ENCODE measurements at regions not wholly inside any gene's neighbourhood (a gene's known extent, or its start where the extent isn't known, plus 50 kb on each side); places are given as distances from the start of the nearest gene placed in this dataset.
A peak's percentile ranks its signal among the peaks of the same experiment; 100 is the strongest.

DNA sequence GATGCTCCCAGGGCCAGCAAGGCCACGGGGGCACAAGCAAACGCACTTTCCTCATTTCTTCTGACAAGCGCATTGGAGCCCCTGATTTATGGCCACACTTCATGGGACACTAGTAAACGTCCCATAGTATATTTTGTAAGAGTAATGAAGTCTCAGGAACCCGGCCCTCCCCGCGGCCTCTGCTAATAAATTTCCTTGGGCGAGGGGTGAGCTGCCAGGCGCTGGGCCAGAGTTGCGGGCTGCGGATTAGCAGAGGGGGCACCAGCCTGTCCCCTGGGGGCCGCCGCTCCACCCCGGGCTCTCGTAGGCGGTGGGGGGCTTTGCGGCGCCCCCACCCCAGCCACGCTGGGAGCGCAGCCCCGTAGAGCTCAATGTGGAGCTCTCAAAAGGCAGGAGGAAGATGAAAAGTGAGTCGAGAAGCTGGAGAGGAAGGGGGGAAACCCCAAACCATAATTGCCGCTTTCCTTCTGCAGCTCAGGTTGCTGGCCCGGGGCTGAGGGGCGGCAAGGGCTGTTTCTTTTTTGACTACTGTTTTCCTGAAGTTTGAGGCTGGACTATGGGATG is 173.6 kb downstream of the CDC5L start:
- no peak for DNase-seq

DNA sequence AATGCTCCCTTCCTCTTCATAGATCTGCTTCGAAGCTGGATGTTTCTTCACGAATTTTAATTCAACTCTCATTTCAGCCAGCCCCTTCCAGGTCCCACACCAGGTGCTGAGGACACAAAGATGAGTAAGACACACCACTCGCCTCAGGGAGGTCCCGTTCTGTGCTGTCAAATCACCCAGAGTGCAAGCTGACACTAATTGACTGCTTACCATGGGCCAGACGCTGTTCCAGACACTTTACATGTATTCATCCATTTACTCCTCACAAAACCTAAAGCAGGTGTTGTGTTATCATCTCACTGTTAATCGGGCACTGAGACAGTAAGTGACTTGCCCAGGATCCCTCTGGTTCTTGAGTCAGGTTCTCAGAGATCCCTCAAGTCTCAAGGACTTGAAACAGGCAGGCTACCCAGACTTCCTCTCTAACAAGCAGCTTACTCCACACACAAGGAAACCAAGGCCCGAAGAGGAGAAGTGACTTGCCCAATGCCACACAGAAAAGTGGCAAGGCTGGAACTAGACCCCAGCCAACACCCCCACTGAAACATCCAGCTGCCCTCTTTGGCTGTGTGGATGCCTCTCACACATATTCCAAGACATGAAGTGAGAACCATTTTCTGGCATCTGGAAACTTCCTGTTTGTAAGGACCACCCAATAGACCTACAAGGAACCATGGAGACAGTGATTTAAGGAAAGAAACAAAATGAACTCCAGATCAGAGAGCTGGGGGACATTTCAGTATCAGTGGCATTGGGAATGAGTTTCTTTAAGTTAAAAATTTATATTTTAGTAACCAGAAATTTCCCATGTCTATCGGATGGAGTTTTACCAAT is 174.5 kb downstream of the CDC5L start:
- no peak for DNase-seq

DNA sequence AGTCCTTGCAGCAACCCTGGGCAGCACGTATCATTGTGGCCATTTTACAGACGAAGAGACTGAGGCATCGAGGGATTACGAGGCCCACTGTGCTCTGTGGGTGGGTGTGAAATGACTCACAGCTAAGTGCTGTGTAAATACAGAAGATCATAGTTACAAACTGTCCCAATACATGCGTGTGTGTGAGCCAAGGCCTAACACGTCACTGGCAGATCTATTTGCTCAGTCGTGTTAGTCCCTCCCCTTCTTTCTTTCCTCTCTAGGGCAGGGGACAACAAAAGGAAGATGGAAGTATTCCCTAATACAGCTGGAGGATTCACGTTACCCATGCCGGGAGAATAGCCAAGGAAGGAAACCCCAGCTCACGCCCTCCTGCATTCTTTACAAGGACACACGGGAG is 175.9 kb downstream of the CDC5L start:
- DNase-seq = no peak

DNA sequence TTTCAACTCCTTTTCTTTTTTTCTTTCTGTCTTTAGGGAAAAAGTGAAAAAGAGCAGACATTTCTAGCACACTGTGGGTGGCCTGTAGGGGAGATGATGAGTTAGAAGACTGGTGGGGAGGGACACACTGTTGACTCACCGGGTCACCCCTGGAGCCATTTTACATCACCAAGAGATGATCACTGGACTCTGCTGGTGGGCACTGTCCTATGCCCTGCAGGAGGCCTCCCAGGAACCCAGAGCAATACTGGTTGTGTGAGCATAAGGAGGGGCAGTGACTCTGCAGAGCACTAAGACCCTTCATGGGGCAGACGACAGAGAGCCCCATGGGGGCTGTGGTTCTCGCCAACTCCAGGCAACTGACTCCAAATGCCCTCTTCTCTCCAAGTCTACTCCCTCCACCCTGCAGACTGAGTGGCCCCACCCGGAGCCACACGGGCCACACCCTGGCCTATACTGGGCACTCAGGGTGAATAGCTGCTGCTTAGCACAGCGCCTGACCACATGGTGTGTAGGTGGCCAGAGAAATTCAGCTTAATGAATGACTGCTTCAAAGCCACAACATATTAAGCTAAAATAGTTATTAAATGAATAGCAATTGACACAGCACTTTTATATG is 177.5 kb downstream of the CDC5L start:
- DNase-seq = no peak

DNA sequence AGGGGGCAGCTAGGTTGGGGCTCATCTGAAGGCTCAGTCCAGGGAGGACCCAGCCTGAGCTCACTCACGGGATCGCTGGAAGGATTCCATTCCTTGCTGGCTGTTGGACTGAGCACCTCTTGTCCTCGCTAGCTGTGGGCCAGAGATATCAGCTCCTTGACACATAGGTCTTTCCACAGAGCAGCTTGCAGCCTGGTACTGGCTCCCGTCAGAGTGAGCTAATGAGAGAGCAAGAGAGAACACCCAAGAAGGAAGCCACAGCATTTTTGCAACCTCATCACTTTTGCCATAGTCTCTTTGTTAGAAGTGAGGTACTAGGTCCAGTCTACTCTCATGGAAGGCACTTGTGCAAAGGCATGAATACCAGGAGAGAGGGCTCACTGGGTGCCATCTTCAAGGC is 179.9 kb downstream of the CDC5L start:
- no peak for DNase-seq

DNA sequence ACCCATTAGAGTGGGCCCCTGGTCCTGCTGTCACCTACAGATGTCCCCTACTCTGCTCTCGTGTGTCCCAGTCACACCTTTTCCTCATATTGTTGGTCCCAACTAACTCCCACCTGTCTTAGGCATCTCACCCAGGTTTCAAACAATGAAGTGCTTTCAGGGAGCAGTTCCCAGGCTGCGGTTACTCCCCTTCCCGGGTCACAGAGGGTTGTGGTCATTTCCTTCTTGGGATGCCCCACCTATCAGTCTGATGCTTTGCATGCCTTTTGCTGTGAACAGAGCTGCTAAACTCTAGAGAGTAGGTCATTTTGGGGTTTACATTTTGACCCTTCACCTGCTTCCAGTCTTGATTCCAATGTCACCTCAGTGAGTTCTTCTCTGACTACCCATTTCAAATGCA is 181.6 kb downstream of the CDC5L start:
- DNase-seq = no peak

DNA sequence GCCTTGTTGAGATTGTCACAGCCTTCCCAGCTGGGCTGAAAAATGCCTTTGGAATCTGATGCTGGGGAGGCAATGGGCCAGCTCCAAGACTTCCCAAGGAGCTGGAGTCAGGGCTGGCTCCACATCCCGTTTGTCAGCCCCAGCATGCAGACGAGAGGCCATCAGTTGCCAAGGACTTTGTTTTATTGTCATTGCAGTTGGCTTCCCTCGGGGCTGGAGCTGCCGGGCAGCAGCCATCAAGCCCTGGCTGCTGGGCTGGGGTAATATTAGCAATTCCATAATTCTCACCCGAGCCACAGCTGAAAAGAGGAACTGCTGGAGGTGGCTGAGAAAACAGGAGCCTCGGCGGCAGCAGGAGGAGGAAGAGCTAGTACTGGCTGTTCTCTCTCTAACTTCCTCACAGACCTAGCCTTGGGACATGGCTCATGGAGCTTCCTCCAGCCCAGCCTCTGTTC is 182.5 kb downstream of the CDC5L start:
- no peak for DNase-seq

DNA sequence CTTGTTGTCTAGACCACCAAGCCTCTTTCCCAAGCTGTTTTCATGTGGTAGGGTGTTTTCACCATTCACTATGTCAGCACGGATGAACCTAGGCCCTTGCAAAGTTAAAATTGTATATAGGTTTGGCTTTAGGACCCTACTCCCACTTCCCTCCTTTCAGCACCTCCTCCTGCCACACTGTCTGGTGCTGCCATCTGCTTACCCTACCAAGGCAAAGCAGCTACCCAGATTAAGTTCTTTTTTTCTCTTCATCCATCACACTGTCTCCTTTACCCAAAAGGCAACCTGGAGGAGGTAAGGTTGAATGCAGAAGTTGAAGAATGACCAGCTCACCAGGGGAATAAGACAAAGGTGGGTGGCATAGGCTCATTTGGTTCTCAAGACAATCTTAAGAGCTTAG is 184.0 kb downstream of the CDC5L start:
- DNase-seq = no peak

DNA sequence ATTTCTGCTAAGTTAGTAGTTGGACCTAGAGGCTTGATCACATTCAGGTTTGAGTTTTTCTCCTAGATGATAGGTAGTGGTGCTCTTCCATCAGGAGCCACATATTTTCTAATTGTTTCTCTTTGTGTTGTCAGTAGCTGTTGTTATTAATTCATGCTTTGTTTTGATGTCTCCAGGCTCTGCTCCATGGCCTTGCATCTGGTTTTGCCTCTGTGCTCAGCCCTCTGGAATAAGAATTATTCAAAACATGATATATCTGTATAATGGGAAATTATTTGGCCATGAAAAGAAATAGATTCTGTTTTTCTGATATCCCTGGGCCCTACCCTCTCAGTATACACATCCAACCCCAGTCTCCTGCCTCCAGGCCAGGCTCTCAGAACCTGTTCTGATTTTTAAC is 184.8 kb downstream of the CDC5L start:
- no peak for DNase-seq

DNA sequence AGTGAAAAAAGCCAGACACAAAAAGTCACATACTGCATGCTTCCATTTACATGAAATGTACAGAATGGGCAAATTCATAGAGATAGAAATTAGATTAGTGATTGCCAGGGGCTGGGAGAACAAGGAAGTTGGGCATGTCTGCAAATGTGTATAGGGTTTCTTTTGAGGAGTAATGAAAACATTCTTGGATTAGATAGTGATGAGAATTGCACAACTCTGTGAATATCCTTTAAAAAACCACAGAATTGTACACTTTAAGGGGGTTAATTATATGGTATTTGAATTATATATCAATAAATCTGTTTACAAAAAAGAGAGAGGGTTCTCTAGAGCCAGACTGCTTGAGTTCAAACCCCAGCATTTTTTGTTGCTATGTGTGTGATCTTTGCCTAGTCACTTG is 188.1 kb downstream of the CDC5L start:
- DNase-seq = no peak

DNA sequence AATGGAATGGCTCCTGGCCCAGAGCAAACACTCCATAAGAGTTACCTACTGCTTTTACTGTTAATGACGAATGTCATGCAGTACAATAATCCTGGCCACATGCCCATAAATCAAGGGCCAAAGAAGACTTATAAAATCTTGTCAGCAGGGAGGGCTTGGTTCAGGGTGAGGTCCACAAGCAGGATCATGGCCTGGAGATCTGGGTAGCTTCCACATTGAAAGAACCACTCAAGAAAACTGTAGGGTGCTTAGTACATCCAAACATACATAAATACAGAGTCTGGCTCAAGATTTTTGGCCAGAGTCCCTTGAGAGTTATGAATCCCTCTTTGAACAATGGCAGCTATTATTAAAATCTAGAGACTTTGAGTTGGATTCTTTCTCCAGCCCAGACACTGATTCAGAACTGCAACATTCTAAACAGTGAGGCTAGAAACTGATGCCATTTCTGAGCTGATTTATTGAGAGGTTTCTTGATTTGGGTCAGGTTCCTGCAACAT is 188.7 kb downstream of the CDC5L start:
- no peak for DNase-seq

DNA sequence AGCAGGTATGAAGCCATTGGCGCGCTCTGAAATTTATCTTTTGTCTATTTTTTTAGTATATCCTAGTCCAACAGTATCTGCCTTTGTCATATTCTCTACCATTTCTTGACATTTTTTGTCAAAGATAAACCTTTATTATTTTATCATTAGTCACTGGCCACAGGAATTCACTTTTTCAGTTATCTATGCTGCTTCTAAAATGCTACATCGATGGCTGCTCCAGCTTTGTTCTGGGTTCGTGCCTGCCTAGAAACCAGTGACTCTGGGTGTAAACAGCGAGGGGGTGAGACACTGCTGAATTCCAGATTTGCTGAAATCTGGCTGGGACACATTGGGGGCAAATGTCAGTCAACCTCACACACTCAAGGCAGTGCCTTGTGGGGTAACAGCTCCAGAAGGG is 193.4 kb downstream of the CDC5L start:
- DNase-seq = peak; percentile 53

DNA sequence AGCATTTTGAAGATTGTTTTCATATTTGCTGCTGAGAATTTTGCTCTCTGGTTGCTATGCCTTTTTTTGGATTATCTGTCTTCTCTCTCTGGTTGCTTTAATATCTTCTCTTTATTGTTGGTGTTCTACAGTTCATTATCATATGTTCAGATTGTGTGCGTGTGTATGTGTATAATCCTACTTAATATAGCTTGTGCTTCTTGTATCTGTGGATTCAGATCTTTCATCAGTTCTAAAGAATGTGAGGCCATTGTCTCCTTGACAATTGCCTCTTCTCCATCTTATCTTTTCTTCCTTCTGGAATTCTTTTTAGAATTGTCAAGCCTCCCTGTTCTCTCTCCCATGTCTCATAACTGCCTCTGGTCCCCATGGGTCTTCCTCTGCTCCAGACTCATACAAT is 195.4 kb downstream of the CDC5L start:
- DNase-seq = no peak

DNA sequence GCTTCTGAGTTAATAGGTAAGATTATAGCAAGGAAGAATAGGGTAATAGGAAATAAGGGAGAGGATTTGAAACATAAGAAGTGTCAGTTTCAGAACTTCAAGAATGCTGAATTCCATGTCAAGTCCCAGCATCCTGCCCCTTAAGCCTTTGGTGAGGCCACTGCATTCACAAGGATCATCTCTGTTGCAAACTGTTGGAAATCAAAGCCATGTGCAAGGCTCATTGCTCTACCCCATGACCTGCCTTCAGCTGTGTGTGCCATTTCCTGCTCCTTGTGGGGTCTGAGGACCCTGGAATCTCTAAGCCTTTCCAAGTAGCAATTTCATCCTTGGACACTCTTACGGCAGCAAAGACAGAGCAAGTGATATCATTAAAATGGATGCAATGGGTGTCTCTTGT is 203.0 kb downstream of the CDC5L start:
- no peak for DNase-seq

DNA sequence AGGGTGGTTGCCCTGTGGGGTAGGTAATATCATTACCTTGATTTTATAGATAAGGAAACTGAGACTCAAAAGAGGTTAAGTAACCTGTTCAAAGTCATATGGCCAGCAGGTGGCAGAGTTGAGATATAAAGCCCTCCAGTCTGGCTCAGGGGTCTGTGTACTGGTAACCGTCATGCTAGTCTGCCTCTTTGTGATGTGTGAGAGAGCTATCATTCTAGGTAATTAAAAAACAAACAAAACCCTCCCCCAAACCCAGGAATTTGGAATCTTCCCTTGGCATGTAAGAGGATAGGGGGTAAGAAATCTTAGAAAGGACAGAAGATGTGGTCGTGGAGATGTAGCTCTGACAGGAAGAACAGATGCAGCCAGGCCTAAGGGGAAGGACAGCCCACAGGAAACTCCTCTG is 206.0 kb downstream of the CDC5L start:
- DNase-seq = peak; percentile 63

DNA sequence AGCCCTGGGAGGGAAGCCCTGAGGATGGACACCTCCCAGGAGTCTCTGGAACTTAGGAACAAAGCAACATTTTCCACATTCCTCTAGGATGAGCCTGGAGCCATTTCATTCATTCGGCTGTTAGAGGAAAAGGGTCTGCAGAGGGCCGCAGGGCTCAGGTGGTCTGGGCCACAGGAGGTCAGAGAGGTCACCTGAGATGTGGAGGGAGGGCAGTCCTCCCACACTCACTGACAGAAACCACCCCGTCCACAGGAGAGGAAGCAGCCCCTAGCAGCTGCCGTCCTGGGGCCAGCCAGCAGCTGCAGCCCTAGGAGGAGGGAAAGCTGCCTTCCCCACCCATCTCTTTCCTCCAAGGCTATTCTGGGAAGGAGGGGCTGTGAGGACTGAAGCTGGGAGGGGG is 207.0 kb downstream of the CDC5L start:
- no peak for DNase-seq

DNA sequence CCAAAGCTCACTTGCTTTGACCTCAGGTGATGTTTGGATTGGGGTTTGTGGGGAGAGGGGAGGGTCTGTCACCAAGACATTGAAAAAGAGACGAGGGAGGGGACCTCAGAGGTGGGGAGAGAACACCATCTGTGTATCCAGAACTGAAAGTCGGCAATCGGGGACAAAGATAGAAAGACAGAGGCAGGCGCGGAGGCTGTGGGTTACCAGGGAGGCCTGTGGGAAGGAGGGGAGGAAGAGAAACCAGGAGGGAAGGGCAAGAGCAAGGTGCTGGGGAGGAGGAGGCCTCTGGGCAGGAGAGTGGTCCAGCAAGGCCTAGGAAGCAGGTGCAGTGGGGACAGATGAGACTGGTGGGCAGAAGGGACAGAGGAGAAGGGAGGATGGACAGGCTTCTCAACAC is 211.2 kb downstream of the CDC5L start:
- no peak for DNase-seq

DNA sequence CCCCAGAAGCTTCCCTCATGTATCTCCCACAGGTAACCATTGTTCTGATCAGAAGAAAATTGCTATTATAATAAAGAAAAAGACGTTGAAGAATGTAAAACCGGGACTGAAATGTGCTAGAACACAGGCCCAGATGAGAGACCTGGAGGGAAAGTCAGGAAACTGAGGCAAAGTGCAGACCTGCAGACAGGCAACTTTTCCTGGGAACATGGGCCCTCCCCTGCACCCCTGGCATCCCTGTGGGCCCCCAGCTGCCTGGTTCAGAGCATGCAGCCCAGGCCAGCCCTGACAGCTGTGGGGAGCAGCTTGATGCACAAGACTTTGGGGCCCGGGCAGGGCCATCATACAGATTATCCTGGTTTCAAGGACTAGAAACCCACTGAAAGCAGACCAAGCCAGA is 212.2 kb downstream of the CDC5L start:
- DNase-seq = no peak

DNA sequence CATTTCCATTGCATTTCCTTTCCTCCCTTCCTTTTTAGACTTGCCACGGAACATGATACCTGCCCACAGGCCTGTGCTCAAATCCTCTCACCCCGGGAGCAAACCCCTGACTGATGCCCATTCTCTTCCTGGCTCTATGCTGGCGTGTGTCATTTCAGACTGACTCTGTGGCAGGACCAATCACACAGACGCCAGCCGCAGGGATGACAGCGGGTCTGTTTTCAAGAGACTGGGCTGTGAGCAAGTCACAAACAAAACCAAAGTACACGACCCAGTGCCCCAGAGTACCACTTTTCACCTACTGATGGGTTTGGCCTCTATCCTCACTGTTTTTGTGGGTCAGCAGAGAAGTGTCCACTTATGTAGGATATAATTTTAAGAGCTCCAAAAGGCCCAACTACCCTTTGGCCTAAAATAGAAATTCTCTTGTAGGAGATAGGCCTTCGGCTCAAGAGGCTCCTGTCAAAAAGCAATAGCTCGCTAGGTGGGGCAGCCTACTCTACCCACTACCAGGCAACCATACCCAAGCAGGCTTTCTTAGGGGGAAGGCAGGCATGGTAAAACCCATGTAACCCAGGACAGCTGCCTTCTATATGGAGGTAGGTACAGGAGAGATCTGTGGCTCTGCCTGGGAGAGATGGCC is 215.7 kb downstream of the CDC5L start:
- no peak for DNase-seq

DNA sequence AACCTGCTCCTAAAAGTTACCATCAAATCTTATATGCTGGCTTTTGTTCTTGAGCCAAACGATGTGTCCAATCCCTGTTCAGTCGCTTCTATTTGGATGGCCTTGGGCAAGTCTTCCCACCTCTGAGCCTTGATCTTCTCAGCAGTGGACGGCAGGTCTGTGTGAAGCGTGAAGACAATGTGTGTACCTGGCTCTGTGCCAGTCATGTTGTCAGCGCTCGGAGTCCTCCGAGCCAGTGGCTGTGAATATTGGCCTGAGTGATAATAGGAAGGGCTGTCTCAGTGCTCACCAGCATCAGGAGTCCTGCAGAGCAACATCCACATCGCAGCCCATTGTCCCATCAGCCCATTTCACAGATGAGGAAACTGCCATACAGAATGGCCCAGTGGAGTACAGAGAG is 219.0 kb downstream of the CDC5L start:
- DNase-seq = no peak

DNA sequence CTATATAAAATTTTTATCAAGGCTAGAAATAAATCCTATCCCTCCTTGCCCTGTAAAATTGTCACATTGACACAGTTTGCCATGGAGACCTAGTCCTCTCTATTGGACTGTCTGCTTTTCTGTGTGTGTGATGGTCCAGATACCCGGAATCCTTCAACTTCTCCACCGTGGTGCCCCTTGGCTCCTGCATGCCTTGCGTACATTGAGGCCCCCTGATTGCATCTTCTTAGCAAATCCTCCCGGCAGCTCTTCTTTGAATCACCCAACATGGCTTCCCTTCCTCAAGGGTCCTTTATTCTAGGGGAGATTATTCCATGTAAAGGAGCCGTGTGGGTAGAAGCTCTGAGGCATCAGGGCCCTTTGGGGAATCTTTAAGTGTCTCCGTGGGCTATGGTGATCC is 219.5 kb downstream of the CDC5L start:
- no peak for DNase-seq

DNA sequence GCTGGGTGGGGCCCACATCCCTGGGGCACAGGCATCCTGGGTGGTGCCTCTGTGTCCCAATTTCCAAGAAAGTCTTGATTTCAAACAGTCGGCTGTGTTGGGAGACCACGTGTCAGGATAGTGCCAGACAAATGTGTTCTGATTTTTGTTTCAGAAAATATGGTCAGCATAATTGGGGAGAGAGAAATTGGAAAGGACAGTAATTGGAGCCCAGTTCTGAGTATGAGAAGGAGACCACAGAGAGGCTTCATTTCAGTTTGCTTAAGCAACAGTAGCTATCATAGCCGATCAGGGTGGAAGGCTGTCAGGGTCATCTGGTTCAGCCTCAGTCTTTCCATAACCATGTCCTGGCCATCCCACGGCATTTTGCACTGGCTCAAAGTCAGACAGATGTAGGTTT is 220.7 kb downstream of the CDC5L start:
- DNase-seq = no peak

DNA sequence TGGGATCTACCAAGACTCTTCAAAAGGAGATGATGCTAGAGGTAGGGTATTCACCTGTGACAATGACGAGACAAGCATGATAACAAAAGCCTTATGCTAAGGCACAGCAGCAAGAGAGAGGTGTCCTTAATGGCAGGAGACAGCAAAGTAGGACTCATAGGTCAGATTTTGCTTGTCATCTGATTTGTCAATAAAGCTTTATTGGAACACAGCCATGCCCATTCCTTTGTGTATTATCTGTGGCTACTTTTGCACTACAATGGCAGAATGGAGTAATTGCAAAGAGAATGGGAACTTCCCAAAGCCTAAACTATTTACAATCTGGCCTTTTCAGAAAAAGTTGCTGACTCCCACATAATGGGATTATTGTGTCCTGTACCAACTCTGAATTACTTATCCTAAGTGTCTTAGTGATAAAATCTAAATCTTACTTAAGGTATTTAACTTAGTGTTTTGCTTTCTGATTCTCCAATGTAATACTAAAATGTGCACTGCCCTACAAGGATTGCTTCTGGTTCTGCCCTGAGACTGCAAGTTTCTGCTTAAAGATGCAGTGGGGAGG is 221.6 kb downstream of the CDC5L start:
- no peak for DNase-seq
